22Rv1 (cell line): ENCODE measurements at regions not wholly inside any gene's neighbourhood (a gene's known extent, or its start where the extent isn't known, plus 50 kb on each side); places are given as distances from the start of the nearest gene placed in this dataset.

Experiments
- CTCF ChIP-seq: fragments of 450-650 bp; IDR thresholded peaks from 2 replicates; pipeline ENCODE4 v1.5.1; 2017; ENCODE audit warnings: mild to moderate bottlenecking
- ZFX ChIP-seq: fragments of 450-650 bp; IDR thresholded peaks from 2 replicates; pipeline ENCODE4 v1.6.1; 2017; ENCODE audit warnings: antibody characterized with exemption, borderline replicate concordance

GRCh38 chr12:92541731-92542130 is 161.1 kb upstream of the PLEKHG7 start:
- TF ChIP-seq CTCF, result no peak
- TF ChIP-seq ZFX, result no peak
